ENCODE measurements at regions not wholly inside any gene's neighbourhood (a gene's known extent, or its start where the extent isn't known, plus 50 kb on each side); places are given as distances from the start of the nearest gene placed in this dataset.
A peak's percentile ranks its signal among the peaks of the same experiment; 100 is the strongest.

- no peak for ATAC-seq
Measured at GRCh38 chr9:107704774-107705173, 215.2 kb upstream of the KLF4 start.

- ATAC-seq = no peak
Measured at GRCh38 chr9:107703651-107704050, 214.1 kb upstream of the KLF4 start.

GRCh38 chr9:107700847-107701246 lies 211.3 kb upstream of the KLF4 start:
- ATAC-seq = no peak

- ATAC-seq = no peak
Measured at GRCh38 chr9:107699231-107699630, 209.7 kb upstream of the KLF4 start.

GRCh38 chr9:107698779-107699178 lies 209.2 kb upstream of the KLF4 start:
- no peak for ATAC-seq

- no peak for ATAC-seq
Measured at GRCh38 chr9:107696302-107696701, 206.7 kb upstream of the KLF4 start.

- ATAC-seq = no peak
Measured at GRCh38 chr9:107694390-107694789, 204.8 kb upstream of the KLF4 start.

GRCh38 chr9:107693625-107694326 lies 204.2 kb upstream of the KLF4 start:
- ATAC-seq = no peak

- ATAC-seq = no peak
Measured at GRCh38 chr9:107691664-107692063, 202.1 kb upstream of the KLF4 start.

GRCh38 chr9:107690021-107690420 lies 200.5 kb upstream of the KLF4 start:
- no peak for ATAC-seq

- no peak for ATAC-seq
Measured at GRCh38 chr9:107688728-107689127, 199.2 kb upstream of the KLF4 start.

GRCh38 chr9:107685901-107686300 lies 196.3 kb upstream of the KLF4 start:
- no peak for ATAC-seq

- ATAC-seq = no peak
Measured at GRCh38 chr9:107685376-107685775, 195.8 kb upstream of the KLF4 start.

GRCh38 chr9:107684224-107684623 lies 194.7 kb upstream of the KLF4 start:
- peak; percentile 57 for ATAC-seq

GRCh38 chr9:107683566-107683965 lies 194.0 kb upstream of the KLF4 start:
- no peak for ATAC-seq

GRCh38 chr9:107681988-107682387 lies 192.4 kb upstream of the KLF4 start:
- no peak for ATAC-seq

GRCh38 chr9:107675351-107676259 lies 186.0 kb upstream of the KLF4 start:
- no peak for ATAC-seq

GRCh38 chr9:107674721-107675277 lies 185.2 kb upstream of the KLF4 start:
- no peak for ATAC-seq

- no peak for ATAC-seq
Measured at GRCh38 chr9:107673861-107674720, 184.5 kb upstream of the KLF4 start.

- no peak for ATAC-seq
Measured at GRCh38 chr9:107671588-107671987, 182.0 kb upstream of the KLF4 start.

- no peak for ATAC-seq
Measured at GRCh38 chr9:107669422-107669821, 179.9 kb upstream of the KLF4 start.

GRCh38 chr9:107667231-107668070 lies 177.9 kb upstream of the KLF4 start:
- no peak for ATAC-seq
